GM12891 (cell line): ENCODE measurements at regions not wholly inside any gene's neighbourhood (a gene's known extent, or its start where the extent isn't known, plus 50 kb on each side); places are given as distances from the start of the nearest gene placed in this dataset.

Source experiments
- PAX5 ChIP-seq: IDR thresholded peaks from 2 replicates; pipeline ENCODE4 v1.6.1; 2011; ENCODE audit warnings: low read length, moderate library complexity, mild to moderate bottlenecking; ENCODE audit not compliant: insufficient read depth, severe bottlenecking
- POLR2A ChIP-seq: IDR thresholded peaks from 2 replicates; pipeline ENCODE4 v1.6.1; 2011; ENCODE audit warnings: low read depth, low read length, control low read depth
- POLR2AphosphoS5 ChIP-seq: IDR thresholded peaks from 2 replicates; pipeline ENCODE4 v1.6.1; 2011; ENCODE audit warnings: low read depth, low read length, control low read depth
- POU2F2 ChIP-seq: IDR thresholded peaks from 2 replicates; pipeline ENCODE4 v1.6.1; 2011; ENCODE audit warnings: low read depth, mild to moderate bottlenecking, control low read depth, low read length, moderate library complexity
- SPI1 ChIP-seq: IDR thresholded peaks from 2 replicates; pipeline ENCODE4 v1.6.1; 2011; ENCODE audit warnings: low read depth, low read length, control low read depth
- TAF1 ChIP-seq: IDR thresholded peaks from 2 replicates; pipeline ENCODE4 v1.6.1; 2011; ENCODE audit warnings: low read depth, low read length, control low read depth

DNA sequence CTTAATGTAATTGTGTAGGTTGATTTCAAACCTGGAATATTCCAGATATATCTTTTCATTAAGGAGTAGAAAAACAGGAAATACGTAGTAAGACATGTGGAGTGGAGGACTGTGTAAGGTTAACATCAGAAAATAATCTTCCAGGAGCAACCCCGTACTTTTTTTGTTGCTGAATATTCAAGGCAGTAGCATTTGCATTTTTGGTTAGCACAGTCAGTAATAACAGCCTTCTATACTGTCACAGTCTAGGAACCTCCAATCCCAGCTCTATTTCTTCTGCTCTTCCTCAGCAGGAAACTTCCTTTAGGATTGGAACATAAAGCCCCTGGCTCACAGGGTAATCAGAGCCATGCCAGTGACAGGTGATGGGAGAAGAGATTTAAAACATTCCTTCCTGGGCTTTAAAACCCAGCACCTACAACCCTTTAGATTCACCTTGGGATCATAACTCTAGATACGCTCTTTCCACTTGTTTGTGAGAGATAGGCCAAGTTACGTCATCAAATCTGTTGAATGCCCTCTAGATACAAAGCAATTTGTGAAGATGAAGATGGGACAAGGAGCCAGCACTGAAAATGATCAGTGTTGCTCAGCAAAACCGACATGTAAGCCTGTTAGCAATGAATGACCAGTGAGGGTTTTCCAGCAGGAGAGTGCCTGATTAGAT, 248.5 kb upstream of the NPY start:
- no peak for TF ChIP-seq POU2F2
- no peak for TF ChIP-seq POLR2AphosphoS5
- no peak for TF ChIP-seq POLR2A
- no peak for TF ChIP-seq TAF1
- TF ChIP-seq SPI1: no peak
- no peak for TF ChIP-seq PAX5
